ENCODE measurements at regions not wholly inside any gene's neighbourhood (a gene's known extent, or its start where the extent isn't known, plus 50 kb on each side); places are given as distances from the start of the nearest gene placed in this dataset.

DNA sequence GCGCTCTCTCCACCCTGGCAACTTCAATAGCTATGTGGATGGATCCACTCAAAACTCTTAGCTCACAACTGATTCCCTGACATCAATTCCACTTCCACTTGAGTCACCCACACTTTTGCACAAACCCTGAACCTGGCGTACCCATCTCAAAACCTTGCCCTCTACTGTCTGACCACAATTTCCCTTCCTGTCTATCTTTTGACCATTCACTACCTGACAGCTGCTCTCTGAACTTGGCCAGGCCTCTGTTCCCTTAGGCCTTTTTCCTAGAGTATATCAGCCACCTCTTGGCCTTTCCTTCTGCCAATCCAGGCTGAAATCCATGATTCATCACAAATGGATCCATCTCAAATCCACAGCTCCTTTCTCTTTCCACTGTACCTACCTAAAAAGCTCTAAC, 106.0 kb downstream of the RPL27A start:
- TF ChIP-seq, protein P1, sequence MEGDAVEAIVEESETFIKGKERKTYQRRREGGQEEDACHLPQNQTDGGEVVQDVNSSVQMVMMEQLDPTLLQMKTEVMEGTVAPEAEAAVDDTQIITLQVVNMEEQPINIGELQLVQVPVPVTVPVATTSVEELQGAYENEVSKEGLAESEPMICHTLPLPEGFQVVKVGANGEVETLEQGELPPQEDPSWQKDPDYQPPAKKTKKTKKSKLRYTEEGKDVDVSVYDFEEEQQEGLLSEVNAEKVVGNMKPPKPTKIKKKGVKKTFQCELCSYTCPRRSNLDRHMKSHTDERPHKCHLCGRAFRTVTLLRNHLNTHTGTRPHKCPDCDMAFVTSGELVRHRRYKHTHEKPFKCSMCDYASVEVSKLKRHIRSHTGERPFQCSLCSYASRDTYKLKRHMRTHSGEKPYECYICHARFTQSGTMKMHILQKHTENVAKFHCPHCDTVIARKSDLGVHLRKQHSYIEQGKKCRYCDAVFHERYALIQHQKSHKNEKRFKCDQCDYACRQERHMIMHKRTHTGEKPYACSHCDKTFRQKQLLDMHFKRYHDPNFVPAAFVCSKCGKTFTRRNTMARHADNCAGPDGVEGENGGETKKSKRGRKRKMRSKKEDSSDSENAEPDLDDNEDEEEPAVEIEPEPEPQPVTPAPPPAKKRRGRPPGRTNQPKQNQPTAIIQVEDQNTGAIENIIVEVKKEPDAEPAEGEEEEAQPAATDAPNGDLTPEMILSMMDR (conservative IDR thresholded peaks at IDR 0.05) = no peak
- TF ChIP-seq EZH2 (IDR thresholded peaks at IDR 0.05; ENCODE audit: low read depth) = no peak
